Neuronal stem cell (in vitro differentiated cells): ENCODE measurements at regions not wholly inside any gene's neighbourhood (a gene's known extent, or its start where the extent isn't known, plus 50 kb on each side); places are given as distances from the start of the nearest gene placed in this dataset.
A peak's percentile ranks its signal among the peaks of the same experiment; 100 is the strongest.

Experiments
- DNase-seq: peaks from one replicate; pipeline ENCODE4 v3.0.0-alpha.2; 2013; ENCODE audit warnings: low spot score
- H2AFZ ChIP-seq: one replicate; pipeline ENCODE4 v1.6.1; 2013; ENCODE audit warnings: mild to moderate bottlenecking, low read length, inconsistent platforms
- H2AK5ac ChIP-seq: 2 replicates; pipeline ENCODE4 v1.6.1; 2013; ENCODE audit warnings: low read depth, mild to moderate bottlenecking, inconsistent platforms, low read length, moderate library complexity, mixed read lengths
- H2BK120ac ChIP-seq: 2 replicates; pipeline ENCODE4 v1.6.1; 2013; ENCODE audit warnings: low read depth, mild to moderate bottlenecking, inconsistent platforms, low read length, moderate library complexity, mixed read lengths
- H2BK12ac ChIP-seq: one replicate; pipeline ENCODE4 v1.6.1; 2013; ENCODE audit warnings: low read length, inconsistent platforms
- H2BK15ac ChIP-seq: 2 replicates; pipeline ENCODE4 v1.6.1; 2013; ENCODE audit warnings: mild to moderate bottlenecking, low read length, inconsistent platforms, mixed read lengths
- H2BK5ac ChIP-seq: one replicate; pipeline ENCODE4 v1.6.1; 2013; ENCODE audit warnings: inconsistent platforms, mild to moderate bottlenecking, low read length, moderate library complexity
- H3K14ac ChIP-seq: one replicate; pipeline ENCODE4 v1.6.1; 2013; ENCODE audit warnings: low read length, inconsistent platforms
- H3K18ac ChIP-seq: 2 replicates; pipeline ENCODE4 v1.6.1; 2013; ENCODE audit warnings: low read length, inconsistent platforms
- H3K23ac ChIP-seq: 2 replicates; pipeline ENCODE4 v1.6.1; 2013; ENCODE audit warnings: low read depth, mild to moderate bottlenecking, mixed read lengths, low read length, inconsistent platforms; ENCODE audit not compliant: poor library complexity
- H3K27ac ChIP-seq: replicated peaks from 3 replicates; pipeline ENCODE4 v1.5.1; 2013; ENCODE audit warnings: low read length, inconsistent platforms
- H3K27me3 ChIP-seq, 3 experiments: 2 replicates each; pipeline ENCODE4 v1.6.1; 2013; ENCODE audit warnings: low read length in 3 of 3, mild to moderate bottlenecking in 2 of 3, inconsistent platforms in 1 of 3, low read depth in 1 of 3, mixed read lengths in 1 of 3, moderate library complexity in 1 of 3; ENCODE audit not compliant: control insufficient read depth in 3 of 3, insufficient read depth in 3 of 3
- H3K36me3 ChIP-seq, 2 donors: replicated peaks in 1 of 2; 2 replicates each; pipeline ENCODE4 v1.6.1; 2013; ENCODE audit warnings: low read length in 2 of 2; ENCODE audit not compliant: control insufficient read depth in 2 of 2, insufficient read depth in 2 of 2
- H3K4ac ChIP-seq: 2 replicates; pipeline ENCODE4 v1.6.1; 2013; ENCODE audit warnings: inconsistent platforms, mild to moderate bottlenecking, low read length, moderate library complexity
- H3K4me1 ChIP-seq, 2 donors: 1 replicate in 1 of 2; 2 replicates in 1 of 2; pipeline ENCODE4 v1.6.1; 2013; ENCODE audit warnings: low read length in 2 of 2, low read depth in 1 of 2; ENCODE audit not compliant: control insufficient read depth in 2 of 2, insufficient read depth in 1 of 2
- H3K4me2 ChIP-seq: one replicate; pipeline ENCODE4 v1.6.1; 2013; ENCODE audit warnings: mild to moderate bottlenecking, low read length, inconsistent platforms; ENCODE audit not compliant: insufficient read depth, poor library complexity, severe bottlenecking
- H3K4me3 ChIP-seq, 2 donors: 2 replicates each; pipeline ENCODE4 v1.5.1; 2013; ENCODE audit warnings: low read length in 2 of 2, mild to moderate bottlenecking in 2 of 2, inconsistent platforms in 1 of 2, moderate library complexity in 1 of 2
- H3K79me1 ChIP-seq: one replicate; pipeline ENCODE4 v1.6.1; 2013; ENCODE audit warnings: low read depth, mild to moderate bottlenecking, inconsistent platforms, low read length, moderate library complexity
- H3K9ac ChIP-seq: one replicate; pipeline ENCODE4 v1.6.1; 2013; ENCODE audit warnings: mild to moderate bottlenecking, low read depth, low read length, inconsistent platforms; ENCODE audit not compliant: poor library complexity
- H3K9me3 ChIP-seq, 2 donors: replicated peaks in 1 of 2; 2 replicates each; pipeline versions ENCODE3 to v1.6.1; 2013; ENCODE audit warnings: low read length in 2 of 2, mild to moderate bottlenecking in 2 of 2, inconsistent platforms in 1 of 2, low read depth in 1 of 2, mixed read lengths in 1 of 2, moderate library complexity in 1 of 2; ENCODE audit not compliant: control insufficient read depth in 2 of 2, insufficient read depth in 1 of 2
- H4K8ac ChIP-seq: one replicate; pipeline ENCODE4 v1.6.1; 2013; ENCODE audit warnings: low read depth, mild to moderate bottlenecking, inconsistent platforms, low read length, moderate library complexity
- H4K91ac ChIP-seq: one replicate; pipeline ENCODE4 v1.6.1; 2013; ENCODE audit warnings: low read length, low read depth, mild to moderate bottlenecking, inconsistent platforms; ENCODE audit not compliant: poor library complexity
- WGBS, 2 donors: extraction: QIAGEN DNeasy Blood & Tissue Kit; methylation state at CpG; one replicate each; pipeline ENCODE4 v1.1.7; 2013; ENCODE audit warnings: missing lambda C conversion rate in 2 of 2, mixed read lengths in 1 of 2; ENCODE audit not compliant: insufficient read length in 2 of 2, insufficient replicate concordance in 1 of 2; ENCODE audit errors: extremely low coverage in 2 of 2; 5-methylcytosine and 5-hydroxymethylcytosine counted together

- Histone ChIP-seq H3K4me1 (peaks cover 0 to 3% of the 10 kb centered on the region in 2 donors), H3K9me3 (no peaks in the 10 kb centered on the region), H2BK15ac (no peak overlapping the region), H2AFZ (no peak overlapping the region), H3K4me3 (no peak overlapping the region), H2BK12ac (no peak overlapping the region), H3K9ac (no peak overlapping the region), H2AK5ac (no peak overlapping the region), H3K36me3 (no peaks in the 10 kb centered on the region), H3K79me1 (no peaks in the 10 kb centered on the region), H4K8ac (no peak overlapping the region), H2BK120ac (no peak overlapping the region), H3K23ac (no peak overlapping the region), H3K4ac (no peak overlapping the region), H3K27me3 (no peaks in the 10 kb centered on the region), H3K27ac (no peak overlapping the region), H2BK5ac (no peak overlapping the region), H4K91ac (no peak overlapping the region), H3K14ac (no peak overlapping the region), H3K18ac (no peak overlapping the region), H3K4me2 (no peak overlapping the region)
- no CpG with 5 or more reads among the region's 3 CpGs for WGBS, 2 donors
- DNase-seq = no peak
Observed at GRCh38 chr15:94001255-94001801, 230.0 kb upstream of the MCTP2 start.

- H2BK120ac ChIP-seq = no peak overlapping the region
- no peak overlapping the region for H3K14ac ChIP-seq
- no peak overlapping the region for H3K18ac ChIP-seq
- no peak overlapping the region for H3K23ac ChIP-seq
- H3K4me1 ChIP-seq = peaks cover 0 to 3% of the 10 kb centered on the region in 2 donors
- no peak overlapping the region for H3K4me2 ChIP-seq
- H3K27me3 ChIP-seq = no peaks in the 10 kb centered on the region
- H4K91ac ChIP-seq = no peak overlapping the region
- no peak overlapping the region for H3K9ac ChIP-seq
- no peak overlapping the region for H2BK5ac ChIP-seq
- no peaks in the 10 kb centered on the region for H3K79me1 ChIP-seq
- H2BK12ac ChIP-seq = no peak overlapping the region
- H3K36me3 ChIP-seq = no peaks in the 10 kb centered on the region
- no peaks in the 10 kb centered on the region for H3K9me3 ChIP-seq
- no peak overlapping the region for H3K4ac ChIP-seq
- no CpG with 5 or more reads among the region's 5 CpGs for WGBS, 2 donors
- no peak for DNase-seq
- no peak overlapping the region for H3K27ac ChIP-seq
- H3K4me3 ChIP-seq = no peak overlapping the region
- no peak overlapping the region for H2BK15ac ChIP-seq
- H2AK5ac ChIP-seq = no peak overlapping the region
- H4K8ac ChIP-seq = peak overlapping the region; percentile 67
- H2AFZ ChIP-seq = no peak overlapping the region
Observed at GRCh38 chr15:94000606-94001005, 230.8 kb upstream of the MCTP2 start.

GRCh38 chr15:93997071-93997658 lies 234.2 kb upstream of the MCTP2 start:
- Histone ChIP-seq H3K18ac (no peak overlapping the region), H3K9ac (no peak overlapping the region), H3K14ac (no peak overlapping the region), H3K79me1 (no peaks in the 10 kb centered on the region), H3K27ac (no peak overlapping the region), H2BK12ac (no peak overlapping the region), H3K4me3 (no peak overlapping the region), H3K4ac (no peak overlapping the region), H4K8ac (no peak overlapping the region), H2AFZ (no peak overlapping the region), H3K4me1 (peaks cover 0 to 3% of the 10 kb centered on the region in 2 donors), H3K9me3 (no peaks in the 10 kb centered on the region), H2BK120ac (no peak overlapping the region), H3K27me3 (no peaks in the 10 kb centered on the region), H4K91ac (no peak overlapping the region), H2BK15ac (no peak overlapping the region), H2BK5ac (no peak overlapping the region), H3K4me2 (no peak overlapping the region), H3K36me3 (no peaks in the 10 kb centered on the region), H2AK5ac (no peak overlapping the region), H3K23ac (no peak overlapping the region)
- WGBS, 2 donors = no CpG with 5 or more reads among the region's 6 CpGs
- DNase-seq = no peak

DNA sequence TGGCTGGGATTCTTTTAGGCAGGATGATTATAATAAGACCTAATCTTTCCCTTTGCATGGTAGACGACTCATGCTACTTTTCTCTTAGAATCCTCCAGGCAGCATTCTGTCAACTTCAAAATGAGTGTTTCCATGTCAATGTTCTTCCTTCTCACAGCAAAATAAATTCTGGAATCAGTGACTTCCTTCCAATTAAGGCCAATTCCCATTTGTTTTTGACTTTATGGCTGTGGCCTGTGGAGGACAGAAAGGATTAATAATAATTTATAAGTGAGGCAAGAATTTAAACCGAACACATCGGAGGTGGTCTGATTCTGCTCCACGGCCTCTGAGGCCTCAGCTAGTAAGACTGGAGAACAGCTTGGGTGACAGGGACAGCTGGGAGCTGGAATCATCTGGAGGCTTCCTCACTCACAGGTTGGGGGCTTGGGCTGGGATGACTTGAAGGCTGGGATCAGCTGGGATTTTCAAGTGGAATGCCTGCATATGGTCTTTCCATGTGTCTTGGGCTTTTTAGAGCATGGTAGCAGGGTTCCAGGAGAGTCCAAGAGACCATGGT lies 241.8 kb upstream of the MCTP2 start:
- H4K8ac ChIP-seq = no peak overlapping the region
- no peaks in the 10 kb centered on the region for H3K36me3 ChIP-seq
- H3K27me3 ChIP-seq = no peaks in the 10 kb centered on the region
- no peak overlapping the region for H3K23ac ChIP-seq
- H3K4ac ChIP-seq = no peak overlapping the region
- no peak overlapping the region for H2AK5ac ChIP-seq
- H2BK5ac ChIP-seq = no peak overlapping the region
- H2BK120ac ChIP-seq = no peak overlapping the region
- H3K9ac ChIP-seq = no peak overlapping the region
- H3K14ac ChIP-seq = no peak overlapping the region
- H3K4me2 ChIP-seq = no peak overlapping the region
- no peak overlapping the region for H2BK15ac ChIP-seq
- peak overlapping the region; percentile 11 for H2BK12ac ChIP-seq
- WGBS, 2 donors = no CpG with 5 or more reads among the region's 4 CpGs
- peak overlapping the region; percentile 62 for H3K18ac ChIP-seq
- H2AFZ ChIP-seq = no peak overlapping the region
- no peaks in the 10 kb centered on the region for H3K79me1 ChIP-seq
- no peak overlapping the region for H3K27ac ChIP-seq
- no peak overlapping the region for H3K4me3 ChIP-seq
- H3K4me1 ChIP-seq = peaks cover 2 to 7% of the 10 kb centered on the region in 2 donors
- no peak overlapping the region for H4K91ac ChIP-seq
- DNase-seq = no peak
- H3K9me3 ChIP-seq = no peaks in the 10 kb centered on the region
